ENCODE measurements at regions not wholly inside any gene's neighbourhood (a gene's known extent, or its start where the extent isn't known, plus 50 kb on each side); places are given as distances from the start of the nearest gene placed in this dataset.

DNA sequence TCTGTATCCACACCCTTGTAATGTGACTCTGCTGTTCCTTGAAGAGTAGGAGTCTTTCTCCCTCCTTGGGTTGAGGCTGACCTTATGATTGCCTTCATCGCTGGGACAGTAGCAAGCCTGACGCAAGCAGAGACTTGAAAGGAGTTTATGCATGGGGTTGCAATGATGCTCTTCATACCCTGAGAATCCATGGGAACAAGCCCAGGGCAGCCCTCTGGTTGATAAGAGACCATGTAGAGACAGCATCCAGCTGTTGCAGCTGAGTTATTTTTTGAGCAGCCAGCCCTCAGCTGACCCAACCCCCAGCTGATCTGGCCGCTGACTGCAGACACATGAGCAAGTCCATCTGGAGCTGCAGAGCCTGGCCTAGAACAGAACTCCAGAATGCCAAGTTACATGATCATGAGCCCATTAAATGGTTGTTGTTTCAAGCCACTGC is 60.6 kb upstream of the ARNT2 start:
- Mint-ChIP-seq H3K27me3 (ENCODE audit: low read depth) (no peaks in the 10 kb centered on the region), H3K4me3 (no peak overlapping the region), H3K4me1 (no peaks in the 10 kb centered on the region), H3K27ac (ENCODE audit: unreplicated experiment) (no peak overlapping the region), H3K9me3 (no peaks in the 10 kb centered on the region), H3K36me3 (ENCODE audit: low read depth) (no peaks in the 10 kb centered on the region)
- TF ChIP-seq, protein P1, sequence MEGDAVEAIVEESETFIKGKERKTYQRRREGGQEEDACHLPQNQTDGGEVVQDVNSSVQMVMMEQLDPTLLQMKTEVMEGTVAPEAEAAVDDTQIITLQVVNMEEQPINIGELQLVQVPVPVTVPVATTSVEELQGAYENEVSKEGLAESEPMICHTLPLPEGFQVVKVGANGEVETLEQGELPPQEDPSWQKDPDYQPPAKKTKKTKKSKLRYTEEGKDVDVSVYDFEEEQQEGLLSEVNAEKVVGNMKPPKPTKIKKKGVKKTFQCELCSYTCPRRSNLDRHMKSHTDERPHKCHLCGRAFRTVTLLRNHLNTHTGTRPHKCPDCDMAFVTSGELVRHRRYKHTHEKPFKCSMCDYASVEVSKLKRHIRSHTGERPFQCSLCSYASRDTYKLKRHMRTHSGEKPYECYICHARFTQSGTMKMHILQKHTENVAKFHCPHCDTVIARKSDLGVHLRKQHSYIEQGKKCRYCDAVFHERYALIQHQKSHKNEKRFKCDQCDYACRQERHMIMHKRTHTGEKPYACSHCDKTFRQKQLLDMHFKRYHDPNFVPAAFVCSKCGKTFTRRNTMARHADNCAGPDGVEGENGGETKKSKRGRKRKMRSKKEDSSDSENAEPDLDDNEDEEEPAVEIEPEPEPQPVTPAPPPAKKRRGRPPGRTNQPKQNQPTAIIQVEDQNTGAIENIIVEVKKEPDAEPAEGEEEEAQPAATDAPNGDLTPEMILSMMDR (conservative IDR thresholded peaks at IDR 0.05), result no peak
- no peak for DNase-seq (ENCODE audit: low read depth, low spot score)

- Mint-ChIP-seq H3K9me3 (peaks cover 5% of the 10 kb centered on the region), H3K36me3 (ENCODE audit: low read depth) (no peaks in the 10 kb centered on the region), H3K4me1 (peaks cover 6% of the 10 kb centered on the region), H3K4me3 (no peak overlapping the region), H3K27ac (ENCODE audit: unreplicated experiment) (no peak overlapping the region), H3K27me3 (ENCODE audit: low read depth) (no peaks in the 10 kb centered on the region)
- TF ChIP-seq, protein P1 (conservative IDR thresholded peaks at IDR 0.05), result no peak
- no peak for DNase-seq (ENCODE audit: low read depth, low spot score)
Measured at GRCh38 chr15:80350941-80351610, 53.1 kb upstream of the ARNT2 start.
